ENCODE measurements at regions not wholly inside any gene's neighbourhood (a gene's known extent, or its start where the extent isn't known, plus 50 kb on each side); places are given as distances from the start of the nearest gene placed in this dataset.

GRCh38 chr16:11491524-11491923 lies 95.2 kb downstream of the LITAF start:
- peaks cover 4% of the 10 kb centered on the region for H3K9me3 Mint-ChIP-seq (ENCODE audit: unreplicated experiment)
- H3K4me1 Mint-ChIP-seq (ENCODE audit: low read depth, unreplicated experiment): no peaks in the 10 kb centered on the region
- H3K4me3 Mint-ChIP-seq (ENCODE audit: unreplicated experiment): no peak overlapping the region
- no peak overlapping the region for H3K27ac Mint-ChIP-seq (ENCODE audit: unreplicated experiment)
- no peak for DNase-seq
- TF ChIP-seq CTCF (IDR thresholded peaks at IDR 0.05; ENCODE audit: partially characterized antibody, unreplicated experiment): no peak
- peaks cover 4% of the 10 kb centered on the region for H3K27me3 Mint-ChIP-seq (ENCODE audit: unreplicated experiment)
- H3K36me3 Mint-ChIP-seq (ENCODE audit: unreplicated experiment): peaks cover 10% of the 10 kb centered on the region

- no peak overlapping the region for H3K4me3 Mint-ChIP-seq (ENCODE audit: unreplicated experiment)
- H3K27ac Mint-ChIP-seq (ENCODE audit: unreplicated experiment): no peak overlapping the region
- H3K27me3 Mint-ChIP-seq (ENCODE audit: unreplicated experiment): peaks cover 4% of the 10 kb centered on the region
- H3K9me3 Mint-ChIP-seq (ENCODE audit: unreplicated experiment): peaks cover 4% of the 10 kb centered on the region
- DNase-seq: no peak
- H3K4me1 Mint-ChIP-seq (ENCODE audit: low read depth, unreplicated experiment): peaks cover 1% of the 10 kb centered on the region
- no peak for TF ChIP-seq CTCF (IDR thresholded peaks at IDR 0.05; ENCODE audit: partially characterized antibody, unreplicated experiment)
- H3K36me3 Mint-ChIP-seq (ENCODE audit: unreplicated experiment): peaks cover 10% of the 10 kb centered on the region
Observed at GRCh38 chr16:11492808-11493530, 93.8 kb downstream of the LITAF start.

DNA sequence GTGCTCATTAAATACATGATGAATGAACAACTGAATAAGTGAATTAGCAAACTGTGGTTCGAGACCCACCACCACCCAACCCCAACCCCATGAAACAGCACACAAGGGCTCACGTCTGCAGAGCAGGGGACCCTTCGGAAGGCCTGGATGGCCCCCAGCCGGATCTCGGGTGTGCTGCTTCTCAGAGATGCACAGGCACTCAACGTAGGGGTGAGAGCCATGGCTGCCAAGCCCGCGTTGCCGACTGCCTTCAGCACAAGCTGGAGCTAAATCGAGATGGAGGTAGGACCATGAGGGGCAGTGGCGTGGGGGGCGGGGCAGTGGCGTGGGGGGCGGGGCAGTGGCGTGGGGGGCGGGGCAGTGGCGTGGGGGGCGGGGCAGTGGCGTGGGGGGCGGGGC lies 93.2 kb downstream of the LITAF start:
- peaks cover 1% of the 10 kb centered on the region for H3K4me1 Mint-ChIP-seq (ENCODE audit: low read depth, unreplicated experiment)
- no peak for TF ChIP-seq CTCF (IDR thresholded peaks at IDR 0.05; ENCODE audit: partially characterized antibody, unreplicated experiment)
- H3K27ac Mint-ChIP-seq (ENCODE audit: unreplicated experiment): no peak overlapping the region
- DNase-seq: no peak
- peaks cover 4% of the 10 kb centered on the region for H3K9me3 Mint-ChIP-seq (ENCODE audit: unreplicated experiment)
- peaks cover 4% of the 10 kb centered on the region for H3K27me3 Mint-ChIP-seq (ENCODE audit: unreplicated experiment)
- no peak overlapping the region for H3K4me3 Mint-ChIP-seq (ENCODE audit: unreplicated experiment)
- H3K36me3 Mint-ChIP-seq (ENCODE audit: unreplicated experiment): peaks cover 10% of the 10 kb centered on the region

DNA sequence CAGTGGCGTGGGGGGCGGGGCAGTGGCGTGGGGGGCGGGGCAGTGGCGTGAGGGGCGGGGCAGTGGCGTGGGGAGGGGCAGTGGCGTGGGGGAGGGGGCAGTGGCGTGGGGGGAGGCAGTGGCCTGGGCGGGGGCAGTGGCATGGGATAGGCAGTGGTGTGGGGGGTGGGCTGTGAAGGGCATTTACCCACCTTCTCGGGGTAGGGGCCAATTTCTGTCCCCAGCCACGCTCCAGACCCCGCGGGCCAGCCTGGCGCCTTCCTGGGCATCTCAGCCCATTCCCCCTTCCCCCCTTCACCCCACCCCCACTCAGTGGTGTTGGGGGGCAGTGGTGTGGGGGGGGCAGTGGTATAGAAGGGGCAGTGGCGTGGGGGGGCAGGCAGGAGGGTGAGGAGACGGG lies 92.7 kb downstream of the LITAF start:
- Mint-ChIP-seq H3K4me3 (ENCODE audit: unreplicated experiment) (no peak overlapping the region), H3K36me3 (ENCODE audit: unreplicated experiment) (peaks cover 10% of the 10 kb centered on the region), H3K9me3 (ENCODE audit: unreplicated experiment) (peaks cover 4% of the 10 kb centered on the region), H3K27me3 (ENCODE audit: unreplicated experiment) (peaks cover 4% of the 10 kb centered on the region), H3K4me1 (ENCODE audit: low read depth, unreplicated experiment) (peaks cover 1% of the 10 kb centered on the region), H3K27ac (ENCODE audit: unreplicated experiment) (no peak overlapping the region)
- no peak for DNase-seq
- TF ChIP-seq CTCF (IDR thresholded peaks at IDR 0.05; ENCODE audit: partially characterized antibody, unreplicated experiment): no peak

DNA sequence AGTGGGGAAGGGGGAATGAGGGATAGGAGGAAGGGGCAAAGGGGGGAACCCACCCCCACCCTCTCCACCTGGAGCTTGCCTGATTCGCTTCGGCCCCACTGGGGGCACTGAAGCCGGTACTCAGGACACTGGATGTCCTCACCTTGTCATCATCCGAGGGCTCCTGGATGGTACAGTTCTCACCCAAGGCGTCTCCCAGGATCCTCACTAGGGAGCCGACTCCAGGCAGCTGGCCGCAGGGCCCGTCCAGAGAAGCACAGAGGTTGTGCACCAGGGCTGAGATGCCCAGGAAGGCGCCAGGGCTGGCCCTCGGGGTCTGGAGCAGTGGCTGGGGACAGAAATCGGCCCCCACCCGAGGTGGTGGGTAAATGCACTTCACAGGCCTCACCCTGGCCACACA lies 92.3 kb downstream of the LITAF start:
- Mint-ChIP-seq H3K36me3 (ENCODE audit: unreplicated experiment) (peaks cover 10% of the 10 kb centered on the region), H3K4me3 (ENCODE audit: unreplicated experiment) (no peak overlapping the region), H3K27ac (ENCODE audit: unreplicated experiment) (no peak overlapping the region), H3K4me1 (ENCODE audit: low read depth, unreplicated experiment) (peaks cover 1% of the 10 kb centered on the region), H3K27me3 (ENCODE audit: unreplicated experiment) (peaks cover 4% of the 10 kb centered on the region), H3K9me3 (ENCODE audit: unreplicated experiment) (peaks cover 4% of the 10 kb centered on the region)
- TF ChIP-seq CTCF (IDR thresholded peaks at IDR 0.05; ENCODE audit: partially characterized antibody, unreplicated experiment): no peak
- DNase-seq: no peak
